RPMI8226 (cell line): ENCODE measurements at regions not wholly inside any gene's neighbourhood (a gene's known extent, or its start where the extent isn't known, plus 50 kb on each side); places are given as distances from the start of the nearest gene placed in this dataset.

Experiments used
- DNase-seq: peaks from one replicate; pipeline ENCODE4 v3.0.0-alpha.2; 2015

DNA sequence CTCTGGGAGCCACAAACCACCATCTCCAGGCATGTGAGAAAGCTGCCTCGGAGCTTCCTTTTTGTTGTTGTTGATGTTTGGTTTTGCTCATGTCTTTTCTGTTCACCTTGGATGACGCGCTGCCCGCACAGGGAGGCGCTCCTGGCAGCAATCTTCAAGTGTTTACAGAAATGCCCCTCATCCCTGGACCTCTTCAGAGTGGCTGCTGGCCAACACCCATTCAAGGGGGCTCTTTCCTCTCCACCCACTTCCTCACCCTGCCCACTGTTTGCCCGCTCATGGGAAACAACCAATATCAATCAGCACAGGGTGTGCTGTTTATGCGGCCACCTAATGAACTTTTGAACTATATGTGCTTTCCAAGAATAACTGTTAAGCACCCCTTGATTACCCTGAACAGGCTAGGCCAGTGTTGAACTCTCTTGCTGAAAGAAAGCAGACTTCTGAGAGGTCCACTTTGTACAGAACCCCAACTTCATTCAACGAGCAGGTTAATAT lies 355.1 kb upstream of the CLNK start:
- DNase-seq, result no peak

DNA sequence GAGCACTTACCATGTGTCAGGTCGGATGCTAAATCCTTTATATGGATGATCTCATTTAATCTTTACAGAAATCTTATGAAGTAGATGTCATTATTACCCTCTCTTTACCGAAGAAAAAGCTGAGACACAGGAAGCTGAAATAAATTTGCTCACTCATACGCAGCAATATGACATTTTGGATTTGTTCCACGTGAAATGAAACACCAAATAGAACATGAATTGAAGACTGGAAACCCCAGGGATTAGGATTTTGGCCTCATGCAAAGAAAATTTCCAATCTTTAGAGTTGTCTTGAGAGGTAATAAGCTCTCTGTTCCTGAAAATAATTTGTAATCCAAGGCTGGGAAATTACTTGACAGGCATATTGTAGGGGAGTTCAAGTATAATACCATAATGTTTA lies 354.4 kb upstream of the CLNK start:
- DNase-seq, result no peak

DNA sequence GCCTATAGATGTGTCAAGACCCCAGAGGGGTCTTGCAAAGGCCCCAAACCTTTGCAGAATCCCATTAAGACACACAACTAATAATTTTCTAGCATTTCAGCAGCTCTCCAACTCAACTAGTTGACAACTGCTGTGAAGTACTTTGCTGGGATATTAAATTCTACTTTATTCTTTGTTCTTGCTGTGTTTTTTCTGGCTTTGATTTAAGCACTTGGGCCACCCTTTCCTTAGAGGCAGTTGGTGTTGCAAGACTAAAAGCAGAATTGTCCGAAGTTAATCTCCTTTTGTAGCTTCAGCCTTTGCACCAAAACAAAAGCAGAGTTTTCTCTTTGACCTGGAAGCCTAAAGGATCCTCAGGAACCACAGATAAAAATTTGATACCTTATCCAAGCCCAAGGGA lies 353.1 kb upstream of the CLNK start:
- no peak for DNase-seq

DNA sequence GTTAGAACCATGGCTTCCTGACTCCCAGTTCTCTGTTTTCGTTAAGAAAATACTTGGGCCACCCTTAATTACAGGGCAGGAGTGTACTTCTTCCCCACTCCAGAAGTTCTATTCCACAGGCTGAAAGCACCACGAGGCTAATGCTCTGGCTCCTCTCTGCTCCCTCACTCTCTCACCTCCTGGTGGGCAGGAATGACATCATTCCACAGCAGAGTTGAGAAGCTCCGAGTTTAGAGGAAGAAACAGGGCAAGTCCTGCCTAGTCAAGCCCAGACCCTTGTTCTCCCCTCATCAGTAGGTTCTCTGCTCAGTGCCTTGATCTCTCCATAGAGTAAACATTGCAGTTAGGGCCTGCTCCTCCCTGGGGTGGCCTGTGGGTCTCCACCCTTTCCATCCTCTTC lies 343.8 kb upstream of the CLNK start:
- DNase-seq, result no peak

DNA sequence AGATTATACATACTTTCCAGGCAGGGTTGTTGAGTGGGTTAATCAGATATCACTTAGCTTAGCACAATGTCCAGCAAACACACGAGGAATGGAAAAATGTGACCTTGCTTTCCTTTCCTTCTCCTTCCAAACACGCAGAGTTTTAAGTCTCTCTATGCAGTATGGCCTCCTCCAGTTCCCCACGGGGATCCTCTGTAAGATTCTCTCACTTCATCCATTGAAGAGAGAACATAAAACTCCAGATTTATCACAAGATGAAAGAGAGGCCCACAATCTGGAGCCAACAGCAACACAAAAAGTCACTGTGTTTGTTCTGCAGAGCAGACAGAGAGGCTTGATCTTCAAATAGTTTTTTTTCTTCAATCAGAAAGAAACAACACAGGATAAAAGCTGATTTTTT lies 336.8 kb upstream of the CLNK start:
- no peak for DNase-seq

DNA sequence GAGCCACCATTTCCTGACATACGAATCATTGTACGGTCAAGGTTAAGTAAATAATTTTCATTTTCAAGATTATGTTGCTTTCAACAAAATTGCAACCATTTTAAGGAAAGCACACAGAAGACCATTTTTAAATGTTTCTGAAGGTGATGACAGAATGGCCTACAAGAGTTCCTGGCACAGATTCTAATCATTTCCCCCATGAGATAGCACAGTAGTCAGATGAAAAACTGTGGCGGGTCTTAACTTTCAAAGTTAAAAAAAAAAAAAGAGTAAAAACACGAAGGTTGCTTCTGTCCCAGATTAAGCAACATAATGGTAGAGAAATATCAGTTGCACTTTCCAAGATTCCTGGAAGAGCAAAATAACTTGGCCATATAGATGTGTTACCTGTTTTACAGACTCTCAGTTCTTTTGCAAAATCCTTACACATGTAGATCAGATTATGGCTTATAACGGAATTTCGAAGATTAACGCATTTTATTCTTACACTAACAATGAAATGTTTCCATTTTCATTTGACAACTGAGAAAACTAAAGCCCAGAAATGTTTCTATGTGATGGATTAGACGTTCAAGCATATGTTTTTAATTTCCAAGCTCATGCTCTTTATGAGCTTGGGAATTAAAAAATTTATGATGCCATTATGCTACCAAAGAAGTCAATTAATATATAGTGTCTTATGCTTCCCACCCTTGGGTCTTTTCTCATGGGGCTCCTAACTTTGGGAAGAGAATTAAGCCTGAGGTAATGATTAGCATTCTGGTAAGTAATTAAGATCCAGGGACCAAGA lies 335.1 kb upstream of the CLNK start:
- DNase-seq, result no peak

DNA sequence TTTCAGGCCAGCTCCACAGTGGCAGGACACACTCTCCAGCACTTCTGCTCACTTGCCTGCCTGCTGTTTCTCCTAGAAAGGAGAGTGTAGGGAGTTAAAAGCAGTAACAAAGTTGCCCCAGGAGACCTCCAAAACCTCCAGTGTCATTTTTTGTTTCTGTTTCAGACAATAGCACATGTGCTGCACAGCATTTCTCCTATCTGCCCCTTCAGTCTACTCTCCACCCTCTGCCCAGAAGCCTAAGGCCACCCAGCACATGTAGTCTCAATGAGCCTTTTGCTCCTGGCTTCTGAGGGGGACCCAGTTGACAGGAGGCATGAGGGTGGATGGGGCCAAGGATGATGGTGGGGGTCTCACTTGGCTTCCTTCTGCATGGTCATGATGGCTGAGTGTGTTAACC lies 329.6 kb upstream of the CLNK start:
- DNase-seq, result no peak

DNA sequence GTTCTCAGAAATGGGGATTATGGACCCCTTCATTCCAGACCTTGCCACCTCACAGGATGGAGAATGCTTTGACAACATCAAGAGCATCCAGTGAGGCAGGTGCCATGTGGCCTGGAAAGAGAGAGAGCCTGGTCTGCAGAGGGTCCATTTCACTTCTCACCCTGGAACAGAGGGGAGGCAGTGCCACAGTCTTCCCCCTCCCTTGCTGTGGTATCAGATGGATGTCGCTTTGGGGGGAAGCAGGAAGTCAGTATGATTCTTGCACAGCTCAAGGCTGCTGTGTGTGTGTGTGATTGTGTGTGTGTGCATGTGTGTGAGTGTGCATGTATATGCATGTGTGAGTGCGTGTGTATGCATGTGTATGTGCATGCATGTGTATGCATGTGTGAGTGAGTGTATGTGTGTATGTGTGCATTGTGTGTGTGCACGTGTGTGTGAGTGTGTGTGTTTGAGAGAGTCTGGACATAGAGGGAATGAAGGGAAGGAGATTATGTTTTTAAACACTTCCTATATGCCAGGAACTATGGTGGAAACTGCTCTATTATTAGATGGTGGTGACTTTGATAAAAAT lies 328.6 kb upstream of the CLNK start:
- no peak for DNase-seq

DNA sequence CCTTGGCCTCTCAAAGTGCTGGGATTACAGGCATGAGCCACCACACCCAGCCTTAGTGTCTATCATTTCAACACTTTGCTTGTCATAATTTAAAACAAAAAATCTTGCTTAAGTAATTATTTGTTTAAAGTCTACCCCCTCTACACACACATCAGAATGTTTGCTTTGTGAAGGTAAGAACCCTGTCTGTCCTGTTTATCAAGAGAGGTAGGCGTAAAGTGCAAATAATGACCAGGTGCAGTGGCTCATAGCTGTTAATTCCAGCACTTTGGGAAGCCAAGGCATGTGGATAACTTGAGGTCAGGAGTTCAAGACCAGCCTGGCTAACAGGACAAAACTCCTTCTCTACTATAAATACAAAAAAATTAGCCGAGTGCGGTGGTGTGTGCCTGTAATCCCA lies 326.7 kb upstream of the CLNK start:
- DNase-seq, result no peak

DNA sequence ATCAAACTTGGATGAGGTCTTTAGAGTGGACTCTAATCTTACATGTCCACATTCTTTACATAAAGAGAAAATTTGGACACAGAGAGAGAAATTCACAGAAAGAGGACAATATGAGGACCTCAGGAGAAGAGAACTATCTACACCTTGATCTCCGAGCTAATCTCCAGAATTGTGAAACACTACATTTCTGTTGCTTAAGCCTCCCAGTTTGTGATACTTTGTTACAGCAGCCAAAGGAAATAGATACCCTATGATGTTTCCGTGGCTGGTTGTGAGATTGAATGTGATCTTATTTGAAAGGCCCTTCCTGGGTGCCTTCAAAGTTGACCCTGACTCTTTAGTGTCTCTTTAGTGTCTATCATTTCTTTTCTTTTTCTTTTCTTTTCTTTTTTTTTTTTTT lies 326.1 kb upstream of the CLNK start:
- no peak for DNase-seq

DNA sequence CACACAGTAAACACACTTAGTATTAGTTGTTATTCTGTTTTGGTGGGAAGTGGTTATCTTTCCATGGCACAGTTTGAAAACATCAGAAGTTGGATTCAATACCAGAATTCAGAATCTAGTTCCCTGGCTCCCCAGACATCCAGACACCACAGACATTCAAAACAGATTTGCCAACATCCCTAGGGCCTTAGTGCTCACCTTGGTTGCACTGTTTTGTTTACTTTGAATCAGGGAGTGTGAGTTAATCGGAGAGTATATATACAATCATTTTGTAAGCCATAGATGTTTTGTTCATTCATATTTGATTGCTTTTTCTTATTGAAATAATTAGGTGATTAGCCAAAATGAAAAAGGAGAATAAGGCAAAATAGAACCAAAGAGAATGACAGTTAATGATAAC lies 324.7 kb upstream of the CLNK start:
- no peak for DNase-seq

DNA sequence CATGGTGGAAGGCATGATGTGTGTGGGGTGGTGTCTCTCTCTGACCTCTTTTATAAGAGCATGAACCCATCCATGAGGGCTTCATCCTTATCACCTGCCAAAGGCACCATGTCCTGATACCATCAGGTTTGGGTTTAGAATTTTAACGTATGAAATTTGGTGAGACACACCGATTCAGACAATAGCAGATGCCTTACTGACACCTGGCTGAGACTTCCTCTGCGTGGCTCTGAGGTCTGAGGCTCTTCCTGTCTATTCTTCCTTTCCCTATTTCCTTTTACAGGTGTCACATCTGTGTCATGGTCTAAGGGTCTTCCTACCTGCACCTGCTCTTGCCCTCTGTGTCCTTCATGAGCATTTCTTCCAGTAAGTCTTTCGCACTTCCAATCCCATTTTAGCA lies 320.7 kb upstream of the CLNK start:
- DNase-seq, result no peak

DNA sequence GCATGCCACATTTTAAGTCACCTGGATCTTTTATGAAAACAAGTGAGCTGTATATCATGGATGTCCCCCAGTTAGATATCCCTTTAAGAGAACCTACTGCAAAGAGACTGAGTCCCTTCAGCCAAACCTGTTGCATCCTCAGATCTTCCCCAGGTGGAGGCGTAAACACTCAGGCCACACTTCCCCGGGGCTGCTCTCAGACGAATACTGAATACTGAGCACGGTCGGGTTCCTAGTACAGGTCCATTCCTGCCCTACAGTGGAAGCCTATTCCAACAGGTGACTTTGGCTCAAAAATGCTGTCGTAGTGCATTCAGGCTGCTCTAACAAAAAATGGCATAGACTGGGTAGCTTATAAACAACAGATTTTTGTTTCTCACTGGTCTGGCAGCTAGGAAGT lies 320.2 kb upstream of the CLNK start:
- DNase-seq, result no peak

DNA sequence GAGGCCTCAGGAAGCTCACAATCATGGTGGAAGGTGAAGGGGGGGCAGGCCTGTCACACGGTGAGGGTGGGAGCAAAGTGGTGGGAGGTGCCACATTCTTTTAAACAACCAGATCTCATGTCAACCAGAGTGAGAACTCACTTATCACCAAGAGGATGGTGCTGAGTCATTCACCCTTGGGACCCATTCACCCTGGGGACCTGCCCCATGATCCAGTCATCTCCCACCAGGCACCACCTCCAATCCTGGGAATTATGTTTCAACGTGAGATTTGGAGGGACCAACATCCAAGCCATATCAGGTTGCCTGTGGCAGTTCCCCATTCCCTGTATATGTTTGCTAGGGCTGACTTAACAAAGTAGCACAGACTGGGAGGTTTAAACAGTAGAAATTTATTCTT lies 318.4 kb upstream of the CLNK start:
- no peak for DNase-seq

DNA sequence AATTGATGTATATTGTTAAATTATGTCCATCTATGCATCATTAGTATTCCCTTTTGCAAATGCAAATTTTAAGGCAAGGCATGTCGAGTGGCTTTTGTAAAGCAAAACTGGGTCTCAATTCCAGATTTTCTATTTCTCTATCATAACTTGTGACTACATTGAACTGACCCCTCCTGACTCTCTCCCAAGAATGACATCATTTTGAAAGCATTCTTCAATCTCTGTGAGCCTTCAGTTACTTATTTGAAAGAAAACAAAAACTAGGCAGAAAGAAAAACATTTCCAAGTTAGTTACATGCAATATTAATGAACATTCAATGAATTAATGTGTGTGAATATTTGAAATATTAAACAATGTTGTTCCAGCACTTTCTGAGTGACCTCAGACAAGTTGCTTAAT lies 314.3 kb upstream of the CLNK start:
- no peak for DNase-seq

DNA sequence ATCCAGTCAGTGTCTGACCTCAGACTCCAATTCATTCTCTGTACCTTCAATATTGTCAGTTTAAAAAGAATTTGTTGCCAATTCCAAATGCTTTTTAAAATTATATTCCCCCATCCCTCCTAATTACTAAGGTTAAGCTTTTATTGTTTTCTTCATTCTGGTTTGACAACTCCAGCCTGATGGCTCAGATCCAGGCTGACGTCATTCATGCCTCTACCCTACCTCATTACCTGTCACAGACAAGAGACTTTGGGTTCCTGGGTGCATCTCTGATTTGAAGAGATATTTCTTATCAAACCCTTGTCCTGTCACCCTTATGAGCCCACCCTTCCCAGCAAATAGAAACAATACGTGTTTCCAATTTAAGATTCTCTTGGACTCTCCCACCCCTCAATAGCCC lies 300.2 kb upstream of the CLNK start:
- DNase-seq, result no peak

DNA sequence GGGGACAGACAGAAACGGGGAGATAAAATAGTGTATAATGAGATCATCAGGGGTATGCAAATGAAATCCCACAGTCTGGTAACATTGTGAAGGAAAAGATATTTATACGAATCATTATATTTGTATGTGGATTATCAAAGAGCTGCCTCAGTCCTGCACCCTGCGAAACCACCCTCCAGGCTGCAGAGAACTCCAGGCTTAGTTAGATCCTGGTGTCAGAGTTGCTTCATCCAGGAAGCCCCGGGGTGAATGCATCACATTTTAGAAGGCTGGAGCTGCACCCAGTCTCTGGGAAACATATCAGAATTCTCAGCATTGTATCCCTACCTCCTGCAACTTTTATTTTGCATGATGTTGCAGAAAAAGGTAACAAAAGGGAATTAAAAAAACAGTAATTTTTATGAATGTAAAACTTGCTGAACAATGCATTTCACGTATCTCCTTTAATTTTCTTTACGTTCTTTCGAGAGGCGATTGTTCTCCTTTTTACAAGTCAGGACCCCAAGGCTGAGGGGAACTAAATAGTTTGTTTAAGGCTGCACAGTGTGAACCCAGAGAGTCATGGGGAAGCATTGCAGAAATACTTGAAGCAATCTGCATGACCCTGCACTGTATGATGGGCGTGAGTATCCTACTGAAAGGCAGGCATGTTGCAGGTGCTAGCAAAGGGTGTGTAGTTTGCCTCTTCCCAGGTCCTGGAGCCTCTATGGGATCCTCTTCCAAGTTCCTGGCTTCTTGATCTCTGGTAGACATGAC lies 299.5 kb upstream of the CLNK start:
- no peak for DNase-seq

DNA sequence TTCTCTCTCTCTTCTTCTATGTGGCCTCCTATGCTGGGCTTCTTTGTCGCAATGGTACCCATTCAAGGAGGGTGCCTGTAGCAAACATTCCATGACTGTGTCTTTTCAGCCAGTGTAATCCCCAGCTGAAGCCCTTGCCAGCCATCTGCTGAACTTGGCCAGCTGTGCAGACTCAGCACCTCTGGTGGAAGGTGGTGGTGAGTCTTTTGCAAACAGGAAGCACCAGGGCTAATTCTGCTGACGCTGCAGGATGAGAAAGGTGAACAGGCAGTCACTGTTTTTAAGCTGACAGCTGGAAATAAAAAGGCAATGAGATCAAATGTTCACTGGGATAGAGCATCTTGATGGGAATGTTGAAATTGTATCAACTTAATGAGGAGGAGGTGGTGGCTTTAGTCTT lies 298.7 kb upstream of the CLNK start:
- DNase-seq, result peak; percentile 95

DNA sequence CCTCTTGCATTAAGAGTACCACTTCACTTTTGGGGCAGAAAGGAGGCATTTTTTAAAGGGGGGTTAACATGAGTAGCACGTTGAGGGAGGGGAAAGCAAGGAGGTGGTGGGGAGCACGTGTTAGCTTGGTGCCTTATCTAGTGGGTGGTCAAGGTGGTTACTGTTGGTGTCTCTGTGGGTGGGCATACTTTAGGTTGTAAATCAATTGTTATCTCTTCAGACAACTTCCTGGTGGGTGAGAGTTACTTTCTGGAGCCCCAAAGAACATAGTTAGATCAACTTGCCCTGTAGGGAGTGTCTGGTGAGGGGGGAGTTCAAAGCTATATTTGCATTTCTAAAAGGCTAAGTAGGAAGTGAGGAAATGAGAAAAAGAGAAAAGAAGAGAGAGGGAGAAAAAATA lies 297.7 kb upstream of the CLNK start:
- no peak for DNase-seq

DNA sequence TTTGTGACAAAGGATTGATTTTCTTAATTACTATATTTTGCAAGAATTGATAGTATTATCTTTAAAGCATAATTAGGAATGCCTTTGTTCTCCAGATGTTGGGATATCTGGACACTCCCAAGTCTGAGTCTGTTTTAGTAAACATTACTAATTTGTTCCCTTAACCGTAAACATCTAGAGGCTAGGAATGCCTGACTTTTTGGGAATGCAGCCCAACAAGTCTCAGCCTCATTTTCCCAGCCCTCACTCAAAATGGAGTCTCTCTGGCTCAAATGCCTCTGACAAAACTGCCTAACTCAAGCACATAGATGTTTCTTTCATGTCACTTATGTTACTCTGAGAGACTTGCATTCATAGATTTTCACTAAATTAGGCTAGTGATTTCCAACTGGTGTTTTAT lies 297.0 kb upstream of the CLNK start:
- no peak for DNase-seq

DNA sequence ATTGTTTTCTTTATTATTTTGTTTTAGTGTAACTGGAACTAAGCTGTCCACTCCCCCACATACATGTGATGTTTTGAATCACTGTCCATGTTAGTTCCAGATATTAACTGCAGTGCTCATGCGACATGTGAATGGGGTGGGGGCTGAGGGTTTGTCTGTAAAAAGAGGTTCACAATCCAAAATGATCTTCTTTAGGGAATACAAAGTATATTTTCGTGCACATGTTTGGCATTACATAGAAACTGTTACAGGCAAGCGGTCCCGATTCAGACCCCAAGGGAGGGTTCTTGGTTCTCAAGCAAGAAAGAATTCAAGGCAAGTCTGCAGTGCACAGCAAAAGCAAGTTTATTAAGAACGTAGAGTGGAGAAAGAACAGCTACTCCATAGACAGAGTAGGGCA lies 296.5 kb upstream of the CLNK start:
- no peak for DNase-seq

DNA sequence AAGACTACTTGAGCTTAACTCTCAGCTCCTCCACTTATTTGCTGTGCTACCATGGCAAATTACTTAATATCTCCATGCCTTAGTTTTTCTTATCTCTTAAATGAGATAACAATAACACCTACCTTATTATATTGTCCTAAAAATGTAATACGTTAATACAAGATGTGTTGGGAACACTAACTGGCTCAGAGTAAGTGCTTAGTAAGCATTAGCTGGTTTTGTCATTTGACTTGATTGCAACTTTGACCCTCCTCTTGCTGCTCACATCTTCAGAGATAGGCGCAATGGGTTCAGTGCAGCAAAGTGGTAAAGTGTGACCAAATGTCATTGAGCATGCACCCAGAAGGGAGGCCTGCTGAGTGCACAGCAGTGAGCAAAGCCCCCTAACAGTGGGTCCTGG lies 294.5 kb upstream of the CLNK start:
- DNase-seq, result no peak

DNA sequence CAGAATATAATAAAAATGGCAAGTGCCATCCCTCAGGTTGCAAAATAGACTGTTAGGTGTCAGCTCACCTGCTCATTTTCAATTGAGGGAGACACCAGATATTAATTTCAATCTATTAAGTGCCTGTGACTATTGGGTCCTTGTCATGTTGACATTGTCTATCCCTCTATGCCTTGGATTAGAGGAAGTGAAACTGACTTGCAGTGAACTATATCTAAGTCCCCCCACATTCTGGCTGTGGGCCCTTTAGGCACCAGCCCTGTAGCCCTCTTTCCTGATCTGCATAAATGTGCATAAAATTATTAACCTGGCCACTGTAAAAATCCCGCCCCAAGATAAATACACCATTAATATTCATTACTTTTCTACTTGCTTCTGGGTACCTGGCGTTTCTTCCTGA lies 293.0 kb upstream of the CLNK start:
- peak; percentile 66 for DNase-seq

DNA sequence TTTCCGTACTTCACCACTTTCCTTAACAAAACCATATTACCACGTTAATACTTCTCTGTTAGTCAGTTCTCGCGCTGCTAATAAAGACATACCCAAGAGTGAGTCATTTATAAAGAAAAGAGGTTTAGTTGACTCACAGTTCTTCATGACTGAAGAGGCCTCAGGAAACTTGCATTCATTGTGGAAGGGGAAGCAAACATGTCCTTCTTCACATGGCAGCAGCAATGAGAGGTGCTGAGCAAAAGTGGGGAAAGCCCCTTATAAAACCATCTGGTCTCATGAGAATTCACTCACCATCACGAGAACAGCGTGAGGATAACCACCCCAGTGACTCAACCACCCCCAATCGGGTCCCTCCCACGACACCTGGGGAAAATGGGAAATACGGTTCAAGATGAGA lies 289.8 kb upstream of the CLNK start:
- no peak for DNase-seq
